ENCODE measurements at regions not wholly inside any gene's neighbourhood (a gene's known extent, or its start where the extent isn't known, plus 50 kb on each side); places are given as distances from the start of the nearest gene placed in this dataset.

- H3K79me1 ChIP-seq (ENCODE audit: low read length) = no peaks in the 10 kb centered on the region
- no peak for DNase-seq
These were observed 235.1 kb upstream of the DIO2 start for GRCh38 chr14:80446356-80446755.

GRCh38 chr14:80445605-80446004 lies 234.3 kb upstream of the DIO2 start:
- no peak overlapping the region for H3K56ac ChIP-seq (ENCODE audit: low read length)
- H3K4me3 ChIP-seq (ENCODE audit: low read length) = no peak overlapping the region
- no peak overlapping the region for H3K4ac ChIP-seq (ENCODE audit: low read depth, low read length)
- H3K79me2 ChIP-seq (ENCODE audit: control insufficient read depth, insufficient read depth, low read length) = no peaks in the 10 kb centered on the region
- H2BK15ac ChIP-seq (replicated peaks; ENCODE audit: low read depth) = no peak overlapping the region
- no CpG with 5 or more reads among the region's 3 CpGs for WGBS (ENCODE audit: extremely low coverage, insufficient coverage, low lambda C conversion rate)
- H3K4me1 ChIP-seq (ENCODE audit: control insufficient read depth, low read depth, low read length) = no peaks in the 10 kb centered on the region
- H4K5ac ChIP-seq (ENCODE audit: low read length) = no peak overlapping the region
- H3K9ac ChIP-seq (ENCODE audit: low read length) = no peak overlapping the region
- no peak overlapping the region for H3K18ac ChIP-seq (ENCODE audit: low read length)
- no peaks in the 10 kb centered on the region for H3K79me1 ChIP-seq (ENCODE audit: low read length)
- DNase-seq = no peak
- no peak overlapping the region for H3K23ac ChIP-seq (ENCODE audit: low read length)
- H3K27ac ChIP-seq (ENCODE audit: low read depth, low read length) = no peak overlapping the region
- no peak overlapping the region for H4K8ac ChIP-seq (ENCODE audit: low read depth, low read length)
- H2BK120ac ChIP-seq (ENCODE audit: low read depth, low read length) = no peak overlapping the region
- no peak overlapping the region for H3K4me2 ChIP-seq (ENCODE audit: low read length)
- no peak overlapping the region for H2AK5ac ChIP-seq (ENCODE audit: low read length)
- H3K27me3 ChIP-seq (ENCODE audit: insufficient read depth, low read length, poor library complexity) = no peaks in the 10 kb centered on the region
- H3K36me3 ChIP-seq (ENCODE audit: control insufficient read depth, insufficient read depth, low read length) = no peaks in the 10 kb centered on the region
- no peak overlapping the region for H2BK5ac ChIP-seq (ENCODE audit: low read length)

More at GRCh38 chr14:80446356-80446755, 235.1 kb upstream of the DIO2 start:
- no peak overlapping the region for H3K56ac ChIP-seq (ENCODE audit: low read length)
- no peak overlapping the region for H3K4ac ChIP-seq (ENCODE audit: low read depth, low read length)
- no peak overlapping the region for H2AK5ac ChIP-seq (ENCODE audit: low read length)
- no peaks in the 10 kb centered on the region for H3K79me2 ChIP-seq (ENCODE audit: control insufficient read depth, insufficient read depth, low read length)
- H2BK120ac ChIP-seq (ENCODE audit: low read depth, low read length) = no peak overlapping the region
- H3K36me3 ChIP-seq (ENCODE audit: control insufficient read depth, insufficient read depth, low read length) = no peaks in the 10 kb centered on the region
- H3K4me3 ChIP-seq (ENCODE audit: low read length) = no peak overlapping the region
- no peak overlapping the region for H3K27ac ChIP-seq (ENCODE audit: low read depth, low read length)
- no peak overlapping the region for H4K5ac ChIP-seq (ENCODE audit: low read length)
- H4K8ac ChIP-seq (ENCODE audit: low read depth, low read length) = no peak overlapping the region
- H3K9ac ChIP-seq (ENCODE audit: low read length) = no peak overlapping the region
- no peak overlapping the region for H3K18ac ChIP-seq (ENCODE audit: low read length)
- H3K4me2 ChIP-seq (ENCODE audit: low read length) = no peak overlapping the region
- no peaks in the 10 kb centered on the region for H3K27me3 ChIP-seq (ENCODE audit: insufficient read depth, low read length, poor library complexity)
- H3K23ac ChIP-seq (ENCODE audit: low read length) = no peak overlapping the region
- no peak overlapping the region for H2BK15ac ChIP-seq (replicated peaks; ENCODE audit: low read depth)
- H3K4me1 ChIP-seq (ENCODE audit: control insufficient read depth, low read depth, low read length) = no peaks in the 10 kb centered on the region
- H2BK5ac ChIP-seq (ENCODE audit: low read length) = no peak overlapping the region

- Histone ChIP-seq H4K5ac (ENCODE audit: low read length) (no peak overlapping the region), H3K23ac (ENCODE audit: low read length) (no peak overlapping the region), H4K8ac (ENCODE audit: low read depth, low read length) (no peak overlapping the region), H3K4me1 (ENCODE audit: control insufficient read depth, low read depth, low read length) (no peaks in the 10 kb centered on the region), H3K79me2 (ENCODE audit: control insufficient read depth, insufficient read depth, low read length) (no peaks in the 10 kb centered on the region), H3K56ac (ENCODE audit: low read length) (no peak overlapping the region), H3K36me3 (ENCODE audit: control insufficient read depth, insufficient read depth, low read length) (no peaks in the 10 kb centered on the region), H2AK5ac (ENCODE audit: low read length) (no peak overlapping the region), H2BK120ac (ENCODE audit: low read depth, low read length) (no peak overlapping the region), H3K27me3 (ENCODE audit: insufficient read depth, low read length, poor library complexity) (no peaks in the 10 kb centered on the region), H3K4me3 (ENCODE audit: low read length) (no peak overlapping the region), H3K79me1 (ENCODE audit: low read length) (no peaks in the 10 kb centered on the region), H2BK5ac (ENCODE audit: low read length) (no peak overlapping the region), H3K18ac (ENCODE audit: low read length) (no peak overlapping the region), H3K4ac (ENCODE audit: low read depth, low read length) (no peak overlapping the region), H3K4me2 (ENCODE audit: low read length) (no peak overlapping the region), H2BK15ac (replicated peaks; ENCODE audit: low read depth) (no peak overlapping the region), H3K9ac (ENCODE audit: low read length) (no peak overlapping the region), H3K27ac (ENCODE audit: low read depth, low read length) (no peak overlapping the region)
- peak; percentile 77 for DNase-seq
- WGBS (ENCODE audit: extremely low coverage, insufficient coverage, low lambda C conversion rate) = no CpG with 5 or more reads among the region's 1 CpG
These were observed 223.4 kb upstream of the DIO2 start for GRCh38 chr14:80434574-80435321.

- H2BK120ac ChIP-seq (ENCODE audit: low read depth, low read length) = no peak overlapping the region
- no peak overlapping the region for H4K5ac ChIP-seq (ENCODE audit: low read length)
- no peak overlapping the region for H3K23ac ChIP-seq (ENCODE audit: low read length)
- H3K4me3 ChIP-seq (ENCODE audit: low read length) = no peak overlapping the region
- H3K79me1 ChIP-seq (ENCODE audit: low read length) = no peaks in the 10 kb centered on the region
- no peak overlapping the region for H3K56ac ChIP-seq (ENCODE audit: low read length)
- H3K4me2 ChIP-seq (ENCODE audit: low read length) = no peak overlapping the region
- H3K79me2 ChIP-seq (ENCODE audit: control insufficient read depth, insufficient read depth, low read length) = no peaks in the 10 kb centered on the region
- H3K18ac ChIP-seq (ENCODE audit: low read length) = no peak overlapping the region
- no peak overlapping the region for H4K8ac ChIP-seq (ENCODE audit: low read depth, low read length)
- no peak overlapping the region for H2BK15ac ChIP-seq (replicated peaks; ENCODE audit: low read depth)
- no peak overlapping the region for H3K9ac ChIP-seq (ENCODE audit: low read length)
- H3K27me3 ChIP-seq (ENCODE audit: insufficient read depth, low read length, poor library complexity) = no peaks in the 10 kb centered on the region
- H2BK5ac ChIP-seq (ENCODE audit: low read length) = no peak overlapping the region
- H3K4me1 ChIP-seq (ENCODE audit: control insufficient read depth, low read depth, low read length) = no peaks in the 10 kb centered on the region
- H3K27ac ChIP-seq (ENCODE audit: low read depth, low read length) = no peak overlapping the region
- no CpG with 5 or more reads among the region's 1 CpG for WGBS (ENCODE audit: extremely low coverage, insufficient coverage, low lambda C conversion rate)
- H2AK5ac ChIP-seq (ENCODE audit: low read length) = no peak overlapping the region
- H3K4ac ChIP-seq (ENCODE audit: low read depth, low read length) = no peak overlapping the region
- no peak for DNase-seq
- no peaks in the 10 kb centered on the region for H3K36me3 ChIP-seq (ENCODE audit: control insufficient read depth, insufficient read depth, low read length)
These were observed 222.5 kb upstream of the DIO2 start for GRCh38 chr14:80433811-80434210.

- Histone ChIP-seq H3K4me3 (ENCODE audit: low read length) (no peak overlapping the region), H3K56ac (ENCODE audit: low read length) (no peak overlapping the region)
- DNase-seq = no peak
These were observed 217.4 kb upstream of the DIO2 start for GRCh38 chr14:80428671-80429070.

GRCh38 chr14:80428171-80428570 lies 216.9 kb upstream of the DIO2 start:
- Histone ChIP-seq H4K8ac (ENCODE audit: low read depth, low read length) (no peak overlapping the region), H2BK15ac (replicated peaks; ENCODE audit: low read depth) (no peak overlapping the region), H3K4me1 (ENCODE audit: control insufficient read depth, low read depth, low read length) (no peaks in the 10 kb centered on the region), H3K56ac (ENCODE audit: low read length) (no peak overlapping the region), H2AK5ac (ENCODE audit: low read length) (no peak overlapping the region), H4K5ac (ENCODE audit: low read length) (no peak overlapping the region), H3K18ac (ENCODE audit: low read length) (no peak overlapping the region), H3K79me2 (ENCODE audit: control insufficient read depth, insufficient read depth, low read length) (no peaks in the 10 kb centered on the region), H3K27me3 (ENCODE audit: insufficient read depth, low read length, poor library complexity) (no peaks in the 10 kb centered on the region), H3K27ac (ENCODE audit: low read depth, low read length) (no peak overlapping the region), H2BK120ac (ENCODE audit: low read depth, low read length) (no peak overlapping the region), H3K36me3 (ENCODE audit: control insufficient read depth, insufficient read depth, low read length) (no peaks in the 10 kb centered on the region), H3K4me3 (ENCODE audit: low read length) (no peak overlapping the region), H3K4ac (ENCODE audit: low read depth, low read length) (no peak overlapping the region), H3K9ac (ENCODE audit: low read length) (no peak overlapping the region), H3K4me2 (ENCODE audit: low read length) (no peak overlapping the region), H3K23ac (ENCODE audit: low read length) (no peak overlapping the region), H3K79me1 (ENCODE audit: low read length) (no peaks in the 10 kb centered on the region), H2BK5ac (ENCODE audit: low read length) (no peak overlapping the region)
- WGBS (ENCODE audit: extremely low coverage, insufficient coverage, low lambda C conversion rate) = no CpG with 5 or more reads among the region's 3 CpGs
- DNase-seq = peak; percentile 4

More at GRCh38 chr14:80428671-80429070, 217.4 kb upstream of the DIO2 start:
- no peak overlapping the region for H2BK5ac ChIP-seq (ENCODE audit: low read length)
- no peaks in the 10 kb centered on the region for H3K27me3 ChIP-seq (ENCODE audit: insufficient read depth, low read length, poor library complexity)
- H2BK120ac ChIP-seq (ENCODE audit: low read depth, low read length) = no peak overlapping the region
- H3K18ac ChIP-seq (ENCODE audit: low read length) = no peak overlapping the region
- no peaks in the 10 kb centered on the region for H3K36me3 ChIP-seq (ENCODE audit: control insufficient read depth, insufficient read depth, low read length)
- no peak overlapping the region for H3K27ac ChIP-seq (ENCODE audit: low read depth, low read length)
- no peaks in the 10 kb centered on the region for H3K4me1 ChIP-seq (ENCODE audit: control insufficient read depth, low read depth, low read length)
- no peak overlapping the region for H3K9ac ChIP-seq (ENCODE audit: low read length)
- no peaks in the 10 kb centered on the region for H3K79me1 ChIP-seq (ENCODE audit: low read length)
- H2BK15ac ChIP-seq (replicated peaks; ENCODE audit: low read depth) = no peak overlapping the region
- no CpG with 5 or more reads among the region's 2 CpGs for WGBS (ENCODE audit: extremely low coverage, insufficient coverage, low lambda C conversion rate)
- no peak overlapping the region for H4K5ac ChIP-seq (ENCODE audit: low read length)
- no peak overlapping the region for H3K23ac ChIP-seq (ENCODE audit: low read length)
- no peak overlapping the region for H4K8ac ChIP-seq (ENCODE audit: low read depth, low read length)
- no peaks in the 10 kb centered on the region for H3K79me2 ChIP-seq (ENCODE audit: control insufficient read depth, insufficient read depth, low read length)
- no peak overlapping the region for H3K4me2 ChIP-seq (ENCODE audit: low read length)
- H2AK5ac ChIP-seq (ENCODE audit: low read length) = no peak overlapping the region
- no peak overlapping the region for H3K4ac ChIP-seq (ENCODE audit: low read depth, low read length)
